T-helper 1 cell treated with Interleukin-12 subunit alpha and Interleukin-12 subunit beta and Interleukin-4 antibody, amounts not matched to agents 30 μg/mL and 1 μg/mL, for 36 hours (primary cell): ENCODE measurements at regions not wholly inside any gene's neighbourhood (a gene's known extent, or its start where the extent isn't known, plus 50 kb on each side); places are given as distances from the start of the nearest gene placed in this dataset.

ENCODE experiments used
- H3K27ac Mint-ChIP-seq: one replicate; pipeline ENCODE4 v1.8.0; 2021; ENCODE audit warnings: mild to moderate bottlenecking, mixed read lengths
- H3K27me3 Mint-ChIP-seq: one replicate; pipeline ENCODE4 v1.8.0; 2021; ENCODE audit warnings: low read depth, mixed read lengths
- H3K36me3 Mint-ChIP-seq: one replicate; pipeline ENCODE4 v1.8.0; 2021; ENCODE audit warnings: low read depth, mixed read lengths
- H3K4me1 Mint-ChIP-seq: one replicate; pipeline ENCODE4 v1.8.0; 2021; ENCODE audit warnings: low read depth, mixed read lengths
- H3K4me3 Mint-ChIP-seq: one replicate; pipeline ENCODE4 v1.8.0; 2021; ENCODE audit warnings: mild to moderate bottlenecking, moderate library complexity, mixed read lengths
- H3K9me3 Mint-ChIP-seq: one replicate; pipeline ENCODE4 v1.8.0; 2021; ENCODE audit warnings: mixed read lengths

DNA sequence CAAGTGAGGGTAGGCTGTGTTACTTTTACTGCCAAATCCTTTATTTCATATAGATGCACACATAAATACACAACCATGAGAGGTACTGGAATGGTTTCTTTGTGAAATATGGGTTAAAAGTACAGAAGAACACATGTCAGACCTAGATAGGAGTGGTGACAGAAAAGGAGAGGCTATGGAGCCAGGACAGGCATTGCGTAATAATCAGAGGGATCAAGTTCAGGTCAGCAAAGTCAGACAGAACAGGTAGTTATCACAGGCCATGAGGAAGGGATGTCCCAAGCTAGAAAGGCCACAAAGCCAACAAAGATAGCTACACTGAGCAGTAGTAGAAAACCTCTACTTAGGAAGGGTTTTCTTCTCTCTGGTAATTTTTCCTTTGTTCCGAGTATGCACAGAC, 272.6 kb downstream of the KCNN2 start:
- Mint-ChIP-seq H3K4me3 (no peak overlapping the region), H3K9me3 (peaks cover 3% of the 10 kb centered on the region), H3K36me3 (no peaks in the 10 kb centered on the region), H3K27me3 (no peaks in the 10 kb centered on the region), H3K4me1 (no peaks in the 10 kb centered on the region), H3K27ac (no peak overlapping the region)

DNA sequence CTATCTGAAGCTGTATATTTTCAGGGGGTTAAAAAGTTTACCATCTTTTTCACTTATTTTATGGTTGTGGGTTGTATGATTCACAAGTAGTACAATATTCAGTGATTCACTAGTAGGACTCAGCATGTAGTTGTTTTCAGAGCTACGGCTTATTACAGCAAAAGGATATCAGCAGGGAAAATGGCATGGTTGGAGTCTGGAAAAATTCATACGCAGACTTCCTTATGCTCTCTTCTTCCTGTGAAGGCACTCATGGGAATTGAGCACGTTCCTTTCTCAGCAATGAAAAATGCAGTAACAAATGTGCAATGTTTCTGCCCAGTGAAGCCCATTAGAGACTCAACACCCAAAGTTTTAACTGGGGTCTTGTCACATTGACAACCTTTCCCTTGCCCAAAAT, 250.5 kb downstream of the KCNN2 start:
- Mint-ChIP-seq H3K27me3 (no peaks in the 10 kb centered on the region), H3K27ac (no peak overlapping the region), H3K36me3 (no peaks in the 10 kb centered on the region), H3K4me1 (no peaks in the 10 kb centered on the region), H3K4me3 (no peak overlapping the region), H3K9me3 (peaks cover 21% of the 10 kb centered on the region)

DNA sequence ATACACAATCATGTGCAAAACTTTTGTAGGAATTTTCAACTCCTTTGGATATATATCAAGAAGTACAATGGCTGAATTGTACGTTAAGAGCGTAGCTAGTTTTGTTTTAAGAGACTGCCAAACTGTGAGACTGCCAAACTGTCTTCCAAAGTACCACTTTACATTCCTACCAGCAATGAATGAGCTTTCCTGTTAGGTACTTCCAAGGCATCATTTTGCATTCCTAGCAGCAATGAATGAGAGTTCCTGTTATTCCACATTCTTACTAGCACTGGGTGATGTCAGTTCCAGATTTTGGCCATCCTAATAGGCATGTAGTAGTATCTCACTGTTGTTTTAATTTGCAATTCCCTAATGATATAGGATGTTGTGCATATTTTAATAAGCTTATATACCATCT, 219.3 kb downstream of the KCNN2 start:
- no peak overlapping the region for H3K4me3 Mint-ChIP-seq
- no peaks in the 10 kb centered on the region for H3K27me3 Mint-ChIP-seq
- H3K4me1 Mint-ChIP-seq = no peaks in the 10 kb centered on the region
- H3K9me3 Mint-ChIP-seq = peaks cover 4% of the 10 kb centered on the region
- no peaks in the 10 kb centered on the region for H3K36me3 Mint-ChIP-seq
- H3K27ac Mint-ChIP-seq = no peak overlapping the region

DNA sequence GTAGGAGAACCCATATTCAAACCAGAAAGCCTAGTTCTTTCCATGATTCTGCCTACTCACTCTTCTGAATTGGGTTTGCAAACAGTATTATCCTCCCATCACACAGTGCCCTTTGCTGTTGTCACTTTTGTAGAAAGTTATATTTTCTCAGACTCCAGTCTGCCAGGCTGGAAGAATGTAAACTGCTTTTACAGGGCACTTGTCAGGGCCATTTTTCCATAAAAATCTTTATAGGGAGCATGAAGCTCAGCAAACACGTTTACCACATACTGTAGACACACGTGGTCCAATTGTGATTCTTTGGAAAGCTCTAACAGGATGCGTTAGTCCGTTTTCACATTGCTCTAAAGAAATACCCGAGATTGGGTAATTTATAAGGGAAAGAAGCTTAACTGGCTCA, 204.0 kb downstream of the KCNN2 start:
- Mint-ChIP-seq H3K27me3 (no peaks in the 10 kb centered on the region), H3K36me3 (no peaks in the 10 kb centered on the region), H3K4me3 (no peak overlapping the region), H3K4me1 (no peaks in the 10 kb centered on the region), H3K9me3 (peaks cover 20% of the 10 kb centered on the region), H3K27ac (no peak overlapping the region)

DNA sequence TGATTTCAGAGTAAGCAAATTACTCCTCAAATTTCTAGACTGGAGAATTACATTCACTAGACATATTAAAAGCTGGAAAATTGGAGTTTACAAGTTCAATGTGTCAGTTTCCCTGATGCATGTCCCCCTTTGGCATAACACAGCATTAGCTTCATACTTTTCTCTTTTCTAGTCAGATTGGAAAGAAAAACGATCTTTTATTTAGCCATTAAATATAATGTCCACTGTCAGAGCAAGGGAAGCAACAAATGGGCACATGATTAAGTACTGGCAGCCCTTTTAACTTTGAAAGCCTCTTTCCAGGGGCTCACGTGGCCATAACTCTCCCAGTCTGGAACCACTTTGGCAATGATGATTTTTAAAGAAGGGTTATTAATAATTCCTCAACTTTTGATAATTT, 203.3 kb downstream of the KCNN2 start:
- H3K27me3 Mint-ChIP-seq = no peaks in the 10 kb centered on the region
- no peak overlapping the region for H3K4me3 Mint-ChIP-seq
- no peaks in the 10 kb centered on the region for H3K4me1 Mint-ChIP-seq
- H3K9me3 Mint-ChIP-seq = peaks cover 18% of the 10 kb centered on the region
- no peak overlapping the region for H3K27ac Mint-ChIP-seq
- H3K36me3 Mint-ChIP-seq = no peaks in the 10 kb centered on the region

DNA sequence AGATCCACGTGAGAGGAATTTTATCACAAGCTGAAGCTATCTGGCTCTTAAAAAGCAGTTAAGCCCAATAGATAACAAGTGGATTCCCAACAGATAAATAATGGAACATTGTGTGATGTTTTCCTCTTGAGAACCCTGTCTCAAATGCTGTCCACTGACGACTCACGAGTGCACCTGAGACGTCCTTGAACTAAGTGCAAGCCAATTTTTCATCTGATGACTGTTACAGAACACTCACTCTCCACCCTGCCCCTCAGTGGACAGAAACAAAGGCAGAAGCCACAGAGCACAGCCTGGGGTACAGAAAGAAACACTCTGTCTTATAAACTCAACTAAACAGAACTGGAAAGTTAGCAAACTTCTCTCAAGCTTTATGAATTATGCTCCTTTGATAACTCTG, 199.5 kb downstream of the KCNN2 start:
- Mint-ChIP-seq H3K27ac (no peak overlapping the region), H3K36me3 (no peaks in the 10 kb centered on the region), H3K4me3 (no peak overlapping the region)

More for the DNA sequence above, 199.5 kb downstream of the KCNN2 start:
- H3K27me3 Mint-ChIP-seq = no peaks in the 10 kb centered on the region
- H3K9me3 Mint-ChIP-seq = peaks cover 18% of the 10 kb centered on the region
- H3K4me1 Mint-ChIP-seq = no peaks in the 10 kb centered on the region
